ENCODE measurements at regions not wholly inside any gene's neighbourhood (a gene's known extent, or its start where the extent isn't known, plus 50 kb on each side); places are given as distances from the start of the nearest gene placed in this dataset.

- H3K27ac ChIP-seq (replicated peaks): no peak overlapping the region
- DNase-seq (ENCODE audit: low read depth in 1 of 2, low spot score in 1 of 2): no peak
- TF ChIP-seq SPI1 (IDR thresholded peaks at IDR 0.05; ENCODE audit: borderline replicate concordance, low read depth) (no peak), GABPA (IDR thresholded peaks at IDR 0.05; ENCODE audit: low read depth) (no peak), POLR2AphosphoS5 (IDR thresholded peaks at IDR 0.05; ENCODE audit: low read depth) (no peak)
- TF ChIP-seq, protein P1, sequence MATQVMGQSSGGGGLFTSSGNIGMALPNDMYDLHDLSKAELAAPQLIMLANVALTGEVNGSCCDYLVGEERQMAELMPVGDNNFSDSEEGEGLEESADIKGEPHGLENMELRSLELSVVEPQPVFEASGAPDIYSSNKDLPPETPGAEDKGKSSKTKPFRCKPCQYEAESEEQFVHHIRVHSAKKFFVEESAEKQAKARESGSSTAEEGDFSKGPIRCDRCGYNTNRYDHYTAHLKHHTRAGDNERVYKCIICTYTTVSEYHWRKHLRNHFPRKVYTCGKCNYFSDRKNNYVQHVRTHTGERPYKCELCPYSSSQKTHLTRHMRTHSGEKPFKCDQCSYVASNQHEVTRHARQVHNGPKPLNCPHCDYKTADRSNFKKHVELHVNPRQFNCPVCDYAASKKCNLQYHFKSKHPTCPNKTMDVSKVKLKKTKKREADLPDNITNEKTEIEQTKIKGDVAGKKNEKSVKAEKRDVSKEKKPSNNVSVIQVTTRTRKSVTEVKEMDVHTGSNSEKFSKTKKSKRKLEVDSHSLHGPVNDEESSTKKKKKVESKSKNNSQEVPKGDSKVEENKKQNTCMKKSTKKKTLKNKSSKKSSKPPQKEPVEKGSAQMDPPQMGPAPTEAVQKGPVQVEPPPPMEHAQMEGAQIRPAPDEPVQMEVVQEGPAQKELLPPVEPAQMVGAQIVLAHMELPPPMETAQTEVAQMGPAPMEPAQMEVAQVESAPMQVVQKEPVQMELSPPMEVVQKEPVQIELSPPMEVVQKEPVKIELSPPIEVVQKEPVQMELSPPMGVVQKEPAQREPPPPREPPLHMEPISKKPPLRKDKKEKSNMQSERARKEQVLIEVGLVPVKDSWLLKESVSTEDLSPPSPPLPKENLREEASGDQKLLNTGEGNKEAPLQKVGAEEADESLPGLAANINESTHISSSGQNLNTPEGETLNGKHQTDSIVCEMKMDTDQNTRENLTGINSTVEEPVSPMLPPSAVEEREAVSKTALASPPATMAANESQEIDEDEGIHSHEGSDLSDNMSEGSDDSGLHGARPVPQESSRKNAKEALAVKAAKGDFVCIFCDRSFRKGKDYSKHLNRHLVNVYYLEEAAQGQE (IDR thresholded peaks at IDR 0.05; ENCODE audit: insufficient replicate concordance, low read depth): no peak
- TF ChIP-seq, protein P2, sequence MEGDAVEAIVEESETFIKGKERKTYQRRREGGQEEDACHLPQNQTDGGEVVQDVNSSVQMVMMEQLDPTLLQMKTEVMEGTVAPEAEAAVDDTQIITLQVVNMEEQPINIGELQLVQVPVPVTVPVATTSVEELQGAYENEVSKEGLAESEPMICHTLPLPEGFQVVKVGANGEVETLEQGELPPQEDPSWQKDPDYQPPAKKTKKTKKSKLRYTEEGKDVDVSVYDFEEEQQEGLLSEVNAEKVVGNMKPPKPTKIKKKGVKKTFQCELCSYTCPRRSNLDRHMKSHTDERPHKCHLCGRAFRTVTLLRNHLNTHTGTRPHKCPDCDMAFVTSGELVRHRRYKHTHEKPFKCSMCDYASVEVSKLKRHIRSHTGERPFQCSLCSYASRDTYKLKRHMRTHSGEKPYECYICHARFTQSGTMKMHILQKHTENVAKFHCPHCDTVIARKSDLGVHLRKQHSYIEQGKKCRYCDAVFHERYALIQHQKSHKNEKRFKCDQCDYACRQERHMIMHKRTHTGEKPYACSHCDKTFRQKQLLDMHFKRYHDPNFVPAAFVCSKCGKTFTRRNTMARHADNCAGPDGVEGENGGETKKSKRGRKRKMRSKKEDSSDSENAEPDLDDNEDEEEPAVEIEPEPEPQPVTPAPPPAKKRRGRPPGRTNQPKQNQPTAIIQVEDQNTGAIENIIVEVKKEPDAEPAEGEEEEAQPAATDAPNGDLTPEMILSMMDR (IDR thresholded peaks at IDR 0.05; ENCODE audit: insufficient read depth, low read length): no peak
- peaks cover 7% of the 10 kb centered on the region for H3K27me3 ChIP-seq (ENCODE audit: insufficient read depth, poor library complexity, severe bottlenecking)
- no peak overlapping the region for H3K4me3 ChIP-seq (replicated peaks; ENCODE audit: insufficient read depth, low read length)
Measured at GRCh38 chr15:93980261-93980911, 251.0 kb upstream of the MCTP2 start.

GRCh38 chr15:93974804-93975481 lies 256.4 kb upstream of the MCTP2 start:
- no peak for TF ChIP-seq SPI1 (IDR thresholded peaks at IDR 0.05; ENCODE audit: borderline replicate concordance, low read depth)
- TF ChIP-seq, protein P1 (IDR thresholded peaks at IDR 0.05; ENCODE audit: insufficient replicate concordance, low read depth): no peak
- Histone ChIP-seq H3K27ac (replicated peaks) (no peak overlapping the region), H3K27me3 (ENCODE audit: insufficient read depth, poor library complexity, severe bottlenecking) (no peaks in the 10 kb centered on the region), H3K4me3 (replicated peaks; ENCODE audit: insufficient read depth, low read length) (no peak overlapping the region)
- no peak for DNase-seq (ENCODE audit: low read depth in 1 of 2, low spot score in 1 of 2)

DNA sequence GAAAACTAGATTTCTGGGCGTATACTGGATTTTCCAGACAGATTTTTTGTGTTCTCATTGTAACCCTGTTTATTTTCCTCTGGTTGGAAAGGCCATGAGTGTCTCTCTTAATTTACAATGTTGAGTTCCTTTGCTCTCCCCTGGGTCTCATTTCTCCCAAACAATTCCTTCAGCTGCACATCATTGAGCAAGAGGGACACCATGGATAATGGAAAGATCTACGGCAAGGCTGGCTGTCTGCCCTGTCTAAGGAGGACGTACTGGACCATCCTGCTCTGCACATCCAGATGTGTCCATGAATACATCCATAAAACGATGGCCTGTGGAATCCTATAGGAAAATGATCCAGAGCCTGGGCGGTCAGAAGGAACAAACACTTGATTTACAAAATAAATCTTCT lies 258.1 kb upstream of the MCTP2 start:
- no peak for DNase-seq (ENCODE audit: low read depth in 1 of 2, low spot score in 1 of 2)
- no peak overlapping the region for H3K4me3 ChIP-seq (replicated peaks; ENCODE audit: insufficient read depth, low read length)
- H3K27ac ChIP-seq (replicated peaks): no peak overlapping the region
- no peak for TF ChIP-seq POLR2AphosphoS5 (IDR thresholded peaks at IDR 0.05; ENCODE audit: low read depth)
- no peak for TF ChIP-seq SPI1 (IDR thresholded peaks at IDR 0.05; ENCODE audit: borderline replicate concordance, low read depth)
- TF ChIP-seq, protein P1 (IDR thresholded peaks at IDR 0.05; ENCODE audit: insufficient replicate concordance, low read depth): no peak
- TF ChIP-seq, protein P2 (IDR thresholded peaks at IDR 0.05; ENCODE audit: insufficient read depth, low read length): no peak
- no peak for TF ChIP-seq GABPA (IDR thresholded peaks at IDR 0.05; ENCODE audit: low read depth)
- H3K27me3 ChIP-seq (ENCODE audit: insufficient read depth, poor library complexity, severe bottlenecking): no peaks in the 10 kb centered on the region

All from HL-60 (cell line).